ENCODE measurements at regions not wholly inside any gene's neighbourhood (a gene's known extent, or its start where the extent isn't known, plus 50 kb on each side); places are given as distances from the start of the nearest gene placed in this dataset.

GRCh38 chr1:97976801-97977200 lies 56.0 kb upstream of the DPYD start:
- DNase-seq (ENCODE audit: low spot score): no peak
